ENCODE measurements at regions not wholly inside any gene's neighbourhood (a gene's known extent, or its start where the extent isn't known, plus 50 kb on each side); places are given as distances from the start of the nearest gene placed in this dataset.

GRCh38 chr2:165033402-165033801 lies 78.1 kb upstream of the SLC38A11 start:
- no peak for DNase-seq

DNA sequence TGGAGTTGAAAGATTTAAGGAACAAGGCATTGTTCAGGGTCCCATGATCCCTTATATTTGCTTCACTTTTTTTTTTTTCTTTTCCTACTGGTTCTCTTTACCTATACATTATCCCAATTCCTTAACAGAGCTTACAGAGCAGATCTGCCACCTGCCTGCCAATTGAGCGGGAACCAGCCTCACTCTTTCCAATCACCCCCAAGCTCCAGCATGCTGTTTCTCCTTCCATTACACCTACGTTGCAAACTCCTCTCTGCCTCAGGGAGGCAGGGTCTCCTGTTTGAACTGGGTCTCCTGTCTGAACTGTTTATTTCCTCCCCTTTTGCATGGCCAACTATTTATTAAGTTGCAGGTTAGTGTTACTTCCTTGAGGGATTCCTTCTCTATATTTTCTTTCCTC lies 77.2 kb upstream of the SLC38A11 start:
- no peak for DNase-seq

- no peak for DNase-seq
Observed at GRCh38 chr2:165024199-165024598, 68.9 kb upstream of the SLC38A11 start.

DNA sequence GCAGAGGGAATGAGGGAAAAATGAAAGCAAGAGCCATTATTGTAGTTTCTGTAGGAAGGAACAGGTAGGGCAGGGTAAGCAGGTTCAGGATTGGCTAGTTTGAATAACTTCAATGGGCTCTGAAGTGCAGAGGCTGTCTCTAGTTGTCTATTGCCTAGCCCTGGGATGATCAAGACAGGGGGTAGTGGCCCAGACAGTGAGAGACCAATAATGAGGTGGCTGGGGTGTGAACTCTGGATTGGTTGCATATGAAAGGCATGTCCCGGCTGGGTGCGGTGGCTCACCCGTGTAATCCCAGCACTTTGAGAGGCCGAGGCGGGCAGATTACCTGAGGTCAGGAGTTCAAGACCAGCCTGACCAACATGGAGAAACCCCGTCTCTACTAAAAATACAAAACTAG lies 67.5 kb upstream of the SLC38A11 start:
- DNase-seq, result no peak

GRCh38 chr2:165017966-165018596 lies 62.8 kb upstream of the SLC38A11 start:
- DNase-seq, result no peak

DNA sequence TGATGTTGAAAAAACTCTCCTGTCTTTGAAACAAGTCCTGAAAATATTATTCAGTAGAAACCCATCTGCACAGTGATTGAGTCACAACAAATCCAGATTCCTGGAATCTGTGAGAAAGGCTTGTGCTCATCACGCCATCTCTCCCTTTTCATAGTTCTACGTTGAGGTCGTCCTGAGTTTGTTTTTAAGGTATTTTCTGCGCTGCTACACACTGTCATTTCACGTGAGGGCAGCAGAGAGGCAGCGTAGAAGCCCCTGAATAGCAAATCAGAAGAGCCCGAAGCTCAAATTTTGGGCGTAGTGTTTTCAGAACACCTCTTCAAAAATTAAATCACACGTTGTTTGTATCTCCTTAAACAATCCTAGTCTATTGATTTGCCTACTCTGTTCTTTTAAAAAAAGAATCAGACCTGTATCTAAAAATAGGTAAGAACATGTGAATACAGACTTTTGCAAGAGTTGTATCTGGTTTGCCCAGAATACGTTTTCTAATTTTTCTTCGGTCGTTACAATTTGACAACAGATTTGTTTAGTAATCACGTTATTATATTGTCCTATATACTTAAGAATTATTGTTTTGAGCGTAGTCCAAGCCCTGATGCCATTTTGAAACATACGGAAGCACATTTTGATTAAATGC lies 61.6 kb upstream of the SLC38A11 start:
- no peak for DNase-seq

DNA sequence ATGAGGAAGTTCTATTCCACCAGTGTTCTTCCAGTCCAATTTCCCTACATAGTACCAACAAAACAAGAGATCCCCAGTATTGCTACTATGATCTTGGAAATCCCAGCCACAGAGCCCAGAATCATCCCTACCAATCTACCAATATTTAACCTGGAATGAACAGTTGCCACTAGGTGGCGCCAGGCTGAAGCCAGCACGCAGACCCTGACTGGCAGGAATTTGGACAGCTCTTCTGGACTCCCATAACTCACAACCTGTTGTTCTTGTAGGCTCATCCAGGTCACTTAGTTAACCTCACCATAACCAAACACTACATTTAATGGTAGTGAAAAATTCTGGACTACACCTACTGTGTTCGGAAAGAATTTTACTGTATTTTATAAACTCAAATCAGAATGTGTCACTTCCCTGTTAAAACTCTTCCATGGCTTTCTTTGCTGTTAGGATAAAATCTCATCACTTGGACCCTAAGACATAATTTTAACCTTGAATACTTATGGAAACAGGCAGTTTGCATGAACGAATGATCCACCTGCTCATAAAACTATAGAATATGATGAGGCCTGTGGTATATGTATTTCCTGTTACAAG lies 59.8 kb upstream of the SLC38A11 start:
- DNase-seq, result peak; percentile 38

- no peak for DNase-seq
Observed at GRCh38 chr2:165013944-165014619, 58.8 kb upstream of the SLC38A11 start.

DNA sequence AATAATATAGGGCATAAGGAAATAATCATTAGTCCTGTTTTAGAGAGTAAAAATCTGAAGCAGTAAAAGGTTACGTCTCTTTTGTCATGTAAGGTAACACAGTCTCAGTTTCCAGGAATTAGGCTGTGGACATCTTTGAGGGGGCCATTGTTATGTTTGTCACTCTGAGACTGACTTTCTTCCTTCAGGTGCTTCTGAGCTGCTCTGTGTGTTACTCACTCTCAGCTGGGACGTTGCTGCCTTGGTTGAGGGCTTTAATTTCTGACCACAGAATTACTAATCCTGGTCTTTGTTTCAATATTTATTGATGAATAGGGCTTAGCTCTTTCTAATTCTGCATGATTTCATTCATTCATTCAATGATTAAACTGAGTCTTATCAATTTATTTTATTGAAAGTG lies 55.9 kb upstream of the SLC38A11 start:
- DNase-seq, result no peak

GRCh38 chr2:165010556-165010955 lies 55.2 kb upstream of the SLC38A11 start:
- no peak for DNase-seq

GRCh38 chr2:165009466-165009865 lies 54.1 kb upstream of the SLC38A11 start:
- DNase-seq, result no peak

DNA sequence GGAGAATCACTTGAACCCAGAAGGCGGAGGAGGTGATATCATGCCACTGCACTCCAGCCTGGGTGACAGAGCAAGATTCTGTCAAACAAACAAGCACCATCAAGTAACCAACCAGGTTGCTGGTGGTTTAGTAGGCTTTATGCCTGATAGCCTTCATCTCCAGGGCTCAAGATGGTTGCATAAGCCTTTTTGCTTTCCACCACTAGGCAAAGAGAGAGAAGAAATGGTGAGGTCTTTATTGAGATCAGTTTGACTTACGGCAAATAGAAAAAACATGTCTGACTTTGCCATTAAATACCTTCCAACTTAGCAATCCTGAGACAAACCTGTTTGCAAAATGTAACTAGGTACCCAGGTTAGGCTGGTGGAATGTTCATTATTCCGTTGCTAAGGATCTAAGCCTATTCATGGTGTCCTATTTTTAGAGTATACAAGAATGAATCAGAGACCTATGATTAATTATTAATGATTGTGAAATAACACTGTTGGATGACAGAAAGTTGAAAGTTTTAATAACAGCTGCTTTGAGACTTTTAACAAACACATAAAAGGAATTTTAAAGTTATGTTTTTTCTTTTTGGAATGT lies 53.5 kb upstream of the SLC38A11 start:
- no peak for DNase-seq

- no peak for DNase-seq
Observed at GRCh38 chr2:165007161-165007744, 51.9 kb upstream of the SLC38A11 start.
